ENCODE measurements at regions not wholly inside any gene's neighbourhood (a gene's known extent, or its start where the extent isn't known, plus 50 kb on each side); places are given as distances from the start of the nearest gene placed in this dataset.

DNA sequence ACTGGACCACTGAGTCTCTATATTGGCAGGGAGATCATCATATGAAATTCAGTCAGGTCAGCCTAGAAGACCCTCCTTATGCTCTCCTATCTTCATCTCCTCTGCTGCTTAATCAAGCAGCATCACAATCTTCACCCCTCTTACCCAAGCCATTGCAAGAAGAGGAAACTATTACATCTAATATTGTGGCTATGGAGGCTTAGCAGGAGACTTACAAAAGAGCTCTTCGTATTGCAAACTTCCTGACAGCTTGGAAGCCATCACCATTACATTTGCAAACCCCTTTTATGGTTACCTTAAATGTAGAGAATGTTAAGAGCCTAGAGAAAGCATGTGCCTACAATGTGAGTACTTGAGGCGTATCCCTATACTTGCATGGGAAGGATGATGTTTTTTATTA is 87.2 kb upstream of the STXBP5 start:
- H3K9me2 ChIP-seq (replicated peaks; ENCODE audit: insufficient read depth) = no peaks in the 10 kb centered on the region
- WGBS (ENCODE audit: low lambda C conversion rate, missing lambda C conversion rate) = 89% methylated on average over 2 of the region's 2 CpGs
- peaks cover 3% of the 10 kb centered on the region for H3K27me3 ChIP-seq
- H4K20me1 ChIP-seq (ENCODE audit: insufficient read depth, poor library complexity, severe bottlenecking) = no peaks in the 10 kb centered on the region
- no peak overlapping the region for H3K4me3 ChIP-seq
- no peaks in the 10 kb centered on the region for H3K79me2 ChIP-seq
- DNase-seq (ENCODE audit: low spot score) = no peak
- TF ChIP-seq EZH2 (IDR thresholded peaks at IDR 0.05; ENCODE audit: borderline replicate concordance) (no peak), EZH2phosphoT487 (IDR thresholded peaks at IDR 0.05; ENCODE audit: low read depth, severe bottlenecking, unreplicated experiment) (no peak)
- TF ChIP-seq, protein P1, sequence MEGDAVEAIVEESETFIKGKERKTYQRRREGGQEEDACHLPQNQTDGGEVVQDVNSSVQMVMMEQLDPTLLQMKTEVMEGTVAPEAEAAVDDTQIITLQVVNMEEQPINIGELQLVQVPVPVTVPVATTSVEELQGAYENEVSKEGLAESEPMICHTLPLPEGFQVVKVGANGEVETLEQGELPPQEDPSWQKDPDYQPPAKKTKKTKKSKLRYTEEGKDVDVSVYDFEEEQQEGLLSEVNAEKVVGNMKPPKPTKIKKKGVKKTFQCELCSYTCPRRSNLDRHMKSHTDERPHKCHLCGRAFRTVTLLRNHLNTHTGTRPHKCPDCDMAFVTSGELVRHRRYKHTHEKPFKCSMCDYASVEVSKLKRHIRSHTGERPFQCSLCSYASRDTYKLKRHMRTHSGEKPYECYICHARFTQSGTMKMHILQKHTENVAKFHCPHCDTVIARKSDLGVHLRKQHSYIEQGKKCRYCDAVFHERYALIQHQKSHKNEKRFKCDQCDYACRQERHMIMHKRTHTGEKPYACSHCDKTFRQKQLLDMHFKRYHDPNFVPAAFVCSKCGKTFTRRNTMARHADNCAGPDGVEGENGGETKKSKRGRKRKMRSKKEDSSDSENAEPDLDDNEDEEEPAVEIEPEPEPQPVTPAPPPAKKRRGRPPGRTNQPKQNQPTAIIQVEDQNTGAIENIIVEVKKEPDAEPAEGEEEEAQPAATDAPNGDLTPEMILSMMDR (IDR thresholded peaks at IDR 0.05; ENCODE audit: poor library complexity) = no peak
- no peak overlapping the region for H3K4me2 ChIP-seq
- H3K9me3 ChIP-seq (ENCODE audit: low read depth) = no peaks in the 10 kb centered on the region
- H3K4me1 ChIP-seq (ENCODE audit: insufficient read depth) = no peaks in the 10 kb centered on the region
- H3K27ac ChIP-seq = no peak overlapping the region
- H3K36me3 ChIP-seq (replicated peaks; ENCODE audit: insufficient read depth, low read depth) = no peaks in the 10 kb centered on the region
- no peak overlapping the region for H2AFZ ChIP-seq

DNA sequence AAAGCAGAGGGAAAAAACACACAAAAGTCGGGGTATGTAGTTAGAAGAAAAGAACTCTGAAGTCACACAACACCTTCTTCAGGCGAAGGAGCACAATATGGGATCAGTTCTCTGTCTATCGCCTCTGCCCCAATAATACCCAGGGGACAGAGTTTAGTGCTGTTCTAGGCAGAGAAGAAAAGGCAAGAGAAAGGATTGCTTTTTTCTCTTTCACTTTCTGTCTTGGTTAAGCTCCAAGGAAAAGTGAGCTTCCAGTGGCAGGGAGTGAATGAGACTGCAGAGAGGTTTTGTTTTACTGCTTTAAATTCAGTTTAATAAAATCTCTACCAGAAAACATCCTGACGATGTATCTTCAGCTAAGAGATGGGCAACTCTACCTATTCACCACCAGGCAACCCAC is 86.6 kb upstream of the STXBP5 start:
- no peak overlapping the region for H2AFZ ChIP-seq
- TF ChIP-seq EZH2 (IDR thresholded peaks at IDR 0.05; ENCODE audit: borderline replicate concordance) = no peak
- TF ChIP-seq EZH2phosphoT487 (IDR thresholded peaks at IDR 0.05; ENCODE audit: low read depth, severe bottlenecking, unreplicated experiment) = no peak
- TF ChIP-seq, protein P1 (IDR thresholded peaks at IDR 0.05; ENCODE audit: poor library complexity) = no peak

DNA sequence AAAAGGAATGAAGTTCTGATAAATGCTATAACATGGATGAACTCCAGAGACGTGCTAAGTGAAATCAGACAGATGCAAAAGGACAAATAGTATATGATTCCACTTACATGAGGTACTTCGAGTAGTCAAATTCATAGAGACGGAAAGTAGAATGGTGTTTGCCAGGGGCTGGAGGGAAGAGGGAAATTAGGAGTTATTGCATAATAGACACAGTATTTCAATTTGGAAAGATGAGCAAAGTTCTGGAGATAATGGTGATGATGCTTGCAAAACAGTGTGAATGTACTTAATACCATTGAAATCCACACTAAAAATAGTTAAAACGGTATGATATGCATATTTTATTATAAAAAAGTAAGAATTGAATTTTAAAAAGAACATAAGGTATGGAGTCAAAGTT is 84.9 kb upstream of the STXBP5 start:
- H3K4me2 ChIP-seq = no peak overlapping the region
- no peak overlapping the region for H3K27ac ChIP-seq
- H3K4me3 ChIP-seq = no peak overlapping the region
- H3K9me2 ChIP-seq (replicated peaks; ENCODE audit: insufficient read depth) = no peaks in the 10 kb centered on the region
- no peaks in the 10 kb centered on the region for H3K36me3 ChIP-seq (replicated peaks; ENCODE audit: insufficient read depth, low read depth)
- H4K20me1 ChIP-seq (ENCODE audit: insufficient read depth, poor library complexity, severe bottlenecking) = no peaks in the 10 kb centered on the region
- TF ChIP-seq, protein P1 (IDR thresholded peaks at IDR 0.05; ENCODE audit: poor library complexity) = no peak
- TF ChIP-seq EZH2phosphoT487 (IDR thresholded peaks at IDR 0.05; ENCODE audit: low read depth, severe bottlenecking, unreplicated experiment) = no peak
- TF ChIP-seq EZH2 (IDR thresholded peaks at IDR 0.05; ENCODE audit: borderline replicate concordance) = no peak
- WGBS (ENCODE audit: low lambda C conversion rate, missing lambda C conversion rate) = 93% methylated on average over 4 of the region's 4 CpGs
- H3K4me1 ChIP-seq (ENCODE audit: insufficient read depth) = no peaks in the 10 kb centered on the region
- H2AFZ ChIP-seq = no peak overlapping the region
- no peaks in the 10 kb centered on the region for H3K79me2 ChIP-seq
- peaks cover 3% of the 10 kb centered on the region for H3K27me3 ChIP-seq
- DNase-seq (ENCODE audit: low spot score) = no peak
- no peaks in the 10 kb centered on the region for H3K9me3 ChIP-seq (ENCODE audit: low read depth)

More for the DNA sequence above, 86.6 kb upstream of the STXBP5 start:
- H3K79me2 ChIP-seq = no peaks in the 10 kb centered on the region
- H3K27me3 ChIP-seq = peaks cover 3% of the 10 kb centered on the region
- H3K27ac ChIP-seq = no peak overlapping the region
- H3K4me2 ChIP-seq = no peak overlapping the region
- no peak overlapping the region for H3K4me3 ChIP-seq
- H3K9me3 ChIP-seq (ENCODE audit: low read depth) = no peaks in the 10 kb centered on the region
- no peaks in the 10 kb centered on the region for H3K4me1 ChIP-seq (ENCODE audit: insufficient read depth)
- WGBS (ENCODE audit: low lambda C conversion rate, missing lambda C conversion rate) = 92% methylated on average over 4 of the region's 4 CpGs
- no peaks in the 10 kb centered on the region for H3K36me3 ChIP-seq (replicated peaks; ENCODE audit: insufficient read depth, low read depth)
- no peaks in the 10 kb centered on the region for H4K20me1 ChIP-seq (ENCODE audit: insufficient read depth, poor library complexity, severe bottlenecking)
- no peaks in the 10 kb centered on the region for H3K9me2 ChIP-seq (replicated peaks; ENCODE audit: insufficient read depth)
- DNase-seq (ENCODE audit: low spot score) = no peak

DNA sequence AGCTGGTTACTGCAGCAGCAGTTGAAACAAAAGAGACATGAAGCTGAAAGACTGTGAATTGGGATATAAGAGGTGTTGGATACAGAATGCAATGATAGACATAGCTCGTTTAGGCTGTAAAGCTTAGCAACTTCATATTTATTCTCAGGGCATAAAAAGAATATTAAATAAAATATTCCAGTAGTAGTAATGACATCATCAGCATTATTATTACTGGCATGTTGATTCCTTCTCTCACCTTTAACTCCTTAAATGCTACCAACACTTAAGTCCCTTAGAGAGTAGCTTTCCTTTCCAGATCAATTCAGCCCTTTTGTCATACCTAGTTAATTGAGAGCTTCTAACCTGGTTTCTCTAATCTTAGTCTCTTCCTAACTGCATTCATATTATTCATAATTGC is 81.4 kb upstream of the STXBP5 start:
- Histone ChIP-seq H3K36me3 (replicated peaks; ENCODE audit: insufficient read depth, low read depth) (no peaks in the 10 kb centered on the region), H3K27me3 (no peaks in the 10 kb centered on the region), H3K9me2 (replicated peaks; ENCODE audit: insufficient read depth) (no peaks in the 10 kb centered on the region), H3K79me2 (no peaks in the 10 kb centered on the region), H4K20me1 (ENCODE audit: insufficient read depth, poor library complexity, severe bottlenecking) (no peaks in the 10 kb centered on the region), H3K4me3 (no peak overlapping the region), H3K27ac (no peak overlapping the region), H3K4me1 (ENCODE audit: insufficient read depth) (no peaks in the 10 kb centered on the region), H3K4me2 (no peak overlapping the region), H2AFZ (no peak overlapping the region), H3K9me3 (ENCODE audit: low read depth) (no peaks in the 10 kb centered on the region)
- WGBS (ENCODE audit: low lambda C conversion rate, missing lambda C conversion rate) = 86% methylated on average over 1 of the region's 1 CpG
- DNase-seq (ENCODE audit: low spot score) = no peak
- TF ChIP-seq EZH2 (IDR thresholded peaks at IDR 0.05; ENCODE audit: borderline replicate concordance) = no peak
- no peak for TF ChIP-seq EZH2phosphoT487 (IDR thresholded peaks at IDR 0.05; ENCODE audit: low read depth, severe bottlenecking, unreplicated experiment)
- TF ChIP-seq, protein P1 (IDR thresholded peaks at IDR 0.05; ENCODE audit: poor library complexity) = no peak

Measured in hepatocyte (in vitro differentiated cells).